OCI-LY7 (cell line): ENCODE measurements at regions not wholly inside any gene's neighbourhood (a gene's known extent, or its start where the extent isn't known, plus 50 kb on each side); places are given as distances from the start of the nearest gene placed in this dataset.

Source experiments
- CTCF ChIP-seq: fragments of 200-600 bp; sonication (generic); conservative IDR thresholded peaks from 2 replicates; pipeline ENCODE4 v1.5.1; 2014; ENCODE audit warnings: mild to moderate bottlenecking, antibody characterized with exemption, low read length, moderate library complexity, mixed read lengths
- EZH2phosphoT487 ChIP-seq: fragments of 200-600 bp; sonication (generic); IDR thresholded peaks from 2 replicates; pipeline ENCODE4 v1.6.1; 2018; ENCODE audit warnings: low read depth, borderline replicate concordance, mild to moderate bottlenecking, mixed run types, antibody characterized with exemption, low read length, moderate library complexity, mixed read lengths

- TF ChIP-seq CTCF: no peak
- no peak for TF ChIP-seq EZH2phosphoT487
These were observed 147.4 kb downstream of the CXCL12 start for GRCh38 chr10:44237364-44238049.
